Hypothalamus (tissue), 51 donors: ENCODE measurements at regions not wholly inside any gene's neighbourhood (a gene's known extent, or its start where the extent isn't known, plus 50 kb on each side); places are given as distances from the start of the nearest gene placed in this dataset.
"Not testable (repeated sequence)": the region's sequence is repeated elsewhere in the genome, so short reads cannot be mapped to it uniquely, and the experiment has no call there.

Source experiments
- DNase-seq, 51 donors: peaks; one replicate each; lab custom pipeline; 2025; lab: John Stamatoyannopoulos, UW

DNA sequence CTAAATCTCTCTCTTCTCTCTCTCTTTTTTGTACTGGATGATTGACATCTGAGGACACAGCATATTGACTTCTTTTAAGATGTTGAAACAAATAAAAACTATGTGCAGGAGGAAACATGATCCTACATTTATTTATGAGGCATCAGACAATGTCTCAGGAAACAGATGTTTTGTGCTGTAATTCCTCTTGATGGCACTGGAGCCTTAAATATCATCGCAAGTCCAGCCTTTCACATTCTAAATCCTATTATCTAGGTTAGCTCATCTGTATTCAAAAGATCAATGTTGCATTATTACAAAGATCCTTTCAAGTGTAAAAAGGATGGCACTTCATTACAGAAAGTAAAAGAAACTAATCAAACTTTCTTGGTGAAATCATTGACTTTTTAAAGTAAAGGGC is 63.9 kb downstream of the MAT2B start:
- DNase-seq = no peak

- no peak for DNase-seq
These were observed 66.3 kb downstream of the MAT2B start for GRCh38 chr5:163571744-163572143.

DNA sequence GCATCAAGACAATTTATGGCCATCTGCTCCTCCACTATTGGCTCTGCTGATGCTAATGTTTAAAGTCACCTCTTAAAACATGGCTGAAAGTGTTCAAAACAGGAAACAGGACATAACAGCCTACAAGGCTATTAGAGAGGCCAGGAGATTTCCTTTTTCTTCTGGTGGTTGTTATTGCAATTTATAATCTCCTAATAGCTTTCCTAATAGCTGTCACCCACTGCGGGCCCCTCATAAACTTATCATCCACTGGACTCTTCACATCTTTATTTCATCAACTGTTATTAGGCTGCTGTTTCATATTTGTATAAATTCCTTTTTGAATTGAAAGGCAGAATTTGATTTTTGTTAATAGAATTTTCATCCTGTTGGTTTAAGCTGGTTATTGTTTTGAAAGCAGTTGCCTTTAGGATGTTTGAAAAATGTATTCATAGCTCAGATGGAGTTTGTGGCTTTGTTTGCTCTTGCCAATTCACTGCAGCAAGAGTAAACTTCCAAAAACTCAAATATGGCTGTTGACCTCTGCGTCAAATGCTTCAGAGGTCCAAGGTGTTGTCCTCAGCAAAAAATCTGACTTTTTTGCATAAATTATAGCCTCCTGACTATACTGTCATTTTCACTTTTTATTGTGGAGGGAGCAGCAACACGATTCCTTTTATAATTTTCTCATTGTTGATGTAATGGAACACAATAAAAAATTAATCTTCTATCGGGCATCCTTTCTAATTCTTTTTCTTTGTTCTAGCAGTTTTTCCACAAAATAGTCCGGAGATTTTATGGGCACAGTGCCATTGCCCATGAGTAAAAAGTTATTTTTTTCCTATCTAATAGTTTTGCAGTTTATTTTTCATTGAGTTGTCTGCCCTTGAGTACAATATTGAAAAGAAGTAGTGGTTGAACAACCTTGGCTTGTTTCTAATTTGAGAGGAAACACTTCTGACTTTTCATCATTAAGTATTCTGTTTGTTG is 69.3 kb downstream of the MAT2B start:
- no peak for DNase-seq

GRCh38 chr5:163578652-163579051 is 73.2 kb downstream of the MAT2B start:
- no peak for DNase-seq

DNA sequence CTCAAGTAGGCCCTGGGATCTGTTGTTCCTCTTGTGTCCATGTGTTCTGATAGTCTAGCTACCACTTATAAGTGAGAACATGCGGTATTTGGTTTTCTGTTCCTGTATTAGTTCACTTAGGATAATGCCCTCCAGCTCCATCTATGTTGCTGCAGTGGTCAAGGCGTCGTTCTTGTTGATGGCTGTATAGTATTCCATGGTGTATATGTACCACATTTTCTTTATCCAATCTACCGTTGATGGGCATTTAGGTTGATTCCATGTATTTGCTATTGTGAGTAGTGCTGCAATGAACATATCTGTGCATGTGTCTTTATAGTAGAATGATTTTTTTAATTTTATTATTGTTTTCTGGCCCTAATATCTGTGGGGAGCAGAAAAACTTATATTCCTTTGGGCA is 74.3 kb downstream of the MAT2B start:
- DNase-seq = no peak

DNA sequence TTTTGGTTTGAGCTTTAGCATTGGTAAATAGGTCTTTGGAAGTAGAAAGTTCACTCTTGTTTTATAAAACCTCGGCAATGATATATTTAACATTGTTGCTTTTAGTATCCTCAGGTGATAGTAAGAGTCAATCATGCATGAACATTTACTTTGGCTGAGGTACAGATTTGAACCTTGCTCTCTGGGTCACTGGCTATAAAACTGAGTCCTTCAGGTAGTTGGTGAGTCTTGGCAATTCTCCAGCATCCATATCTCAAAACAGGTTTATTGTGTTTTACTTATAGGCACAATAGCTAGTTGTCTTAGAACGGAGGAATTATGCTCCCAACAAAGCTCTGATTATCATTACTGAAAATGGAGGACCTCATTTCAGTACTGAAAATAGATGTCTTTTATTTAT is 75.1 kb downstream of the MAT2B start:
- DNase-seq = no peak

GRCh38 chr5:163583491-163584153 is 78.2 kb downstream of the MAT2B start:
- not testable (repeated sequence) for DNase-seq

DNA sequence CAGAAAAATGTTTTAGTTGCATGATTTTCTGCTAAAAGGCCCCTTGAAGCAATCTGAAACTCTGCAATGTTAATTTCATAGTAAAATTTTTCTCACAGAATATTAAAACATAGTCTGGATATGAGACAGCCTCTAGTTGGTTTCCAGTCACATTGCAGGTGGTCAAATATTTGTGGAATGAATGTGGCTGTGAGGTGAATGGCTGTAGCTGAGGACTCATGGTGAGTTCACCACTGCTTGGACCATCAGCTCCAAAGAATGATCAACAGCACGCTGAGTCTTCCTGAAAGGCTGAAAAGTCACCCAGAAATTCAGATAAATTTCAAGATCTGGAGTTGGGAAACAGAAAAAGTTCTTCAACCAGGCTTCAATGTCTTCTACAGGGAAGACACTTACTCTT is 79.8 kb downstream of the MAT2B start:
- no peak for DNase-seq

DNA sequence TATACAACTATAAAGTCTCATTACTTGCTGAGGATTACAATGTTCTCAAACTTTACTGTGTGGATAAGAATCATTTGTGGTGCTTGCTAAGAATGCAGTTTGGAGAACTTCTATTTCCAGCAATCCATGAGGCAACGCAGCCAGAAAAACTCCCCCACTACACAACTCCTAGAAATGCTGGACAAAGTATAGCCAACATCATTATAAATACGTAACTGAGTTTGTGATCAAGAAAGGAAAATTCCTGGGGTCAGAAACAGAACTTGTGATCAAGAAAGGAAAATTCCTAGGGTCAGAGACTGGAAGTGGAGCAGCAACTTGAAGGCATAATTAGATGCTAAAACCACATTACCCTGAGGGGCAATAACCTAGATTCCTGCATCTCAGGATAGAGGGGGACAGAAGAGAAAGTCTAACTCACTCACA is 81.1 kb downstream of the MAT2B start:
- DNase-seq = no peak

DNA sequence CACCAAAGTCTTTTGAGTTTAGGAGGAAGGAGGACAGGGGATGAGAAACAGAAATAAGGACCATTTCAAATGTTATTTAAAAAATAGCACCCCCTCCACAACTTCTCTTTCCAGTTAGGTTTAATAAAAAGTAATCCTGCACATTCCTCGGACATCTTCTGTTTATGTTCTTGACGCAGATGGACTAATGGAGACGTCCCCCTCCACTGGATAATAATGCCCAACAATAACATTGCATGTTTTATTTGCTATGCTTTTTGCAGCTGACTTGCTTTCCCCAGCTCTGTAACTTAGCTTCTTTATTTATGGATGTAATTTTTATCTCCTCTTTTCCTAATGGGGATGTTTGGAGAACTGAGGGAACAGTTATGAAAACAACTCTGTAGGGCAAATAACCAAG is 89.5 kb downstream of the MAT2B start:
- DNase-seq = no peak

- no peak for DNase-seq
These were observed 90.7 kb downstream of the MAT2B start for GRCh38 chr5:163595932-163596607.

DNA sequence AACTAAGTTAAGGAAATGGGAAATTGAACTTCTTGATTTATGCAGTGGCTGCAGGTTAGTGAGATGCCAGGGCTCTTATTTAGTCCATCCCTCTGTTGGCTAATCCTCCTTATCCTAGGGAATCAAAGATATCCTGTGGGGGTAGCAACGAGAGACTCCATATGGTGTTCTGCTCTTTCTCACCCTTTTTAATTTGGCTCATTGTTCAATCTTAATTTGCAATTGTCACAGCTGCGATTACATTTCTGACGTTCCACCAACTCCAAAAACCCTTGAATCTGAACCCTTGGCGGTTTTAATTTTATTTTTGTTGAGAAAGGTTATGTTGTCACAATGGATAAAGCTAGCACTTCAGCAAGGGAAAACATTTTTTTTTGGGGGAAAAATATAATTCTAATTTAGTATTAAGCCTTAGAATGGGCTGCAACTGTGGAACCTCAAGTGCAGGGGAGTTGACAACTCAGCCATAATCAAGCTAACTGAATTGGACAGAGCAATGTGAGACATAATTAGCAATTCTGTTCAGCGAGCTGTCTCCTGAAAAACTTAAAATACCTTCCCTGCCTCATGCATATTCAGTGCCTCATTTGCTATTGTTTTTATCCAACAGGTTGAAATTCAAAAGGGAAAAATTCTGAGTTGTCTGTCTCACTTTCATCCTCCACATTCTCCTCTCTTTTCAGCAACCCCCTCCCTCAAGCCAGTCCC is 91.3 kb downstream of the MAT2B start:
- DNase-seq = no peak

DNA sequence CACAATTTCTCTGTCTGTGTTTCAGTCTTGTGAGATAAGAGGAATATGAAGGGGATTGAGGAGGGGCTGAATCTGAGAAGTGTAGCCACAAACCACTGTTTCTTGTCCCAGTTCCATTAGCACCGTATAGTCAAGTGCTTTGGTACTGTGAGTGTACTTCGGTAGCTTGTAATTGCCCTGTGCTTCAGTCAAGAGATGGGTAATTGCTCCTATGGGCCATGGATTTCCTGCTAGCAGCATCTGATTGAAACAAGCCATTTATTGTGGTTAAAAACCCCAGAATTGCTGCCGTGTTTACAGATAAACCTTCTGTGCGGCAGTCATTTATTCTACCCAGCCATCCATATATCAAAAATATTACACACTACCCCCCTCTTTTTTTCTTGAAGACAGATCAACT is 98.6 kb downstream of the MAT2B start:
- DNase-seq = no peak

DNA sequence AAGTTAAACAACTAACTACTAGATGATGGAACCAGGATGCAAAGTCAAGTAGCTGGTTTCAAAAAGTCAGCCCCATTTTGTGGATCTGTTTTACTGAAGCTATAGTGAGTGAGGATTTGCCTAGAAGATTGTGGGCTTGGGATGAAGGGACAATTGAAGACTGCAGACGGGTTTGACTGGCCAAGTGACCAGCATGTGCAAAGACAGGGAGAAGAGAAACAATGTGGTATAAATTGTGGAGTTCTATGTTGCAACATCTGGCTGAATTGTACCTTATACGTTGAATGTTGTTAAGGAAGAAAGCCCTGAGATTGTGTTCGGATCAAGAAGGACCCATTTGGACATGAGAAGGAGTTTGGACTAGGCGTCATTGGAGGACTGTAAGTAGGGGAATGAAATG is 101.8 kb downstream of the MAT2B start:
- no peak for DNase-seq

DNA sequence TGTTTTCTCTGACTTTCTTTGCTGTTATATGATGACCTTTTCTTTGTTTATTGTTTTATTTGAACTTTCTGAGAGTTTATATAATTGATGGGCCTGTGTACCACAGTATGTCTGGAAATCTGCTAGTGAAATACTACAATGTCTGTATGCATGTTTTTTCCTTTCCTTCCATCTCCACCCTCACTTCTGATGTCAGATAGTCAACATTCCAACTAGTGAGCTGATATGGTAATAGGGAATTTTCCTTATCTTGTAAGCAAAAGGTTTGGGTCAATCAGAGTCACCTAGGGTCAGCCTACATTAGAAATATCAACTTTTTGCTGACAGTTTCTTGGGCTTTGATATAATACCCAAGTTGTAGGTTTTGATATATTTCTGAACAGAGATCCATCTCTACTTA is 103.2 kb downstream of the MAT2B start:
- no peak for DNase-seq

DNA sequence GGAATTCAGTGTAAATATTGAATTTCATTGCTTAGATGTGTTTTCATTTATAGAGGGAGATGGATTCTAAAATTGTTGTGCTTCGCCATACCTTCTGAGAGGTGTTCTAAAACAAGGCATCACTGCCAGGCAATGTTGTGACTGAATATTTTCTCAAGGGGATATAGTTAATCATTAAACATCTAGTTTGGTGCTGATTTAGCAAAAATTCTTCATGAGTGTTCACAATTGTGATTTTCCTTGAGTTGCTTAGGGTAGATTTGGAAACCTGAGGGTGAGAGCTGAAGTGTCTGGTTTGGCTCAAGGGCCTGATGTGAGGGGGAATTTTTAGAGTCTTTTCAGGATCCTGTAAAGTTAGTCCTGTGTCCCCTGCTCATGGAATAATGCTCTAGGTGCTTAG is 104.5 kb downstream of the MAT2B start:
- DNase-seq = no peak

DNA sequence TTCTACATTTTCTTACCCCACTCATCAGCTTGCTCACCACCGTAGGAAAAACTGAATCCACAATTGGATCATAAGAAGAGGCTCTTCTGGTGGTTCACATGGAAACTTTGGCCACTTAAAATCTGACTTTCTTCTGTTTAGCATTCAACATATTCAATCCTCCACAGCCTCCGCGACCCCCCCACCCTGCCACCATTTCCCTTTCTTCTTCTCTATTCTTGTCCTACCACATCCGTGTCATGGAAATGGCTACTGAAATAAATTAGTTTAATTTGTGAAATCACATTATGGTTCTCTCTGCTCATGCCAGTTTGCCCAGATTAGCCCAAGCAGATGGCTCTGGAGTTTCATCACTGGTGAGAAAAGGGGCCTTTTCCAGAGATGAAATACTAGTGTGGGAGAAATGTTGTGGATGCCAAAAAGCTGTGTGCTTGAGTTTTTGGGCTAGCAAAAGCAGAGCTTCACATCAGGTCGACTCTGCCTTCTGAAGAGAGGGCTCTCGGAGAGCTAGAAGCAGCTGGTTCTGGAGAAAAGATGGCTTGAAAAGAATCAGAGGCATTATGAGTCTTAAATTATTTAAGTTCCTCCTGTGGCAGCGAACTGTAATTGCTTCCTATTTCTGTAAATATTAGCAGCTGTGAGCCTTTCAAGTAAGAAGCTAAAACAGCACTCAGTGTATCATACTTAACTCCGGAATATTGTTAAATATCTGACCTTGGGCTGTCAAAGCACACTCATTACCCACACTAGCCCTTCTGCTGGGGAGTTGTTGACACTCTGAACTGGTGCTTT is 107.1 kb downstream of the MAT2B start:
- DNase-seq = peak in 2 of 51 donors; percentile 8 to 16

DNA sequence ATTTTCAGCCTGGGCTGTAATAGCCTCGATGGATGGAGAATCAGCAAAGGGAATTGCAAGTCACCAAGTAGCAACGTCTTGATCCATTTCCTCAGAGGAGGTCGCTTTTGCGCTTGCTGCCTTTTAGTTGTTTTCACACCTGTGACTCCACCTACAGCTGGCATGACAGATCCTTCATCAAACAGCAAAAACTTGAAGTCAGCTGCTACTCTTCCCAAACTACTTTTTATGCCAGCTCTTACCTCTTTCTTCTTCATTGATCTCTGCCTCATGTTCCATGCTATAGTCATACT is 107.7 kb downstream of the MAT2B start:
- no peak for DNase-seq

GRCh38 chr5:163614787-163615186 is 109.4 kb downstream of the MAT2B start:
- DNase-seq = peak in 1 of 51 donors; percentile 32

DNA sequence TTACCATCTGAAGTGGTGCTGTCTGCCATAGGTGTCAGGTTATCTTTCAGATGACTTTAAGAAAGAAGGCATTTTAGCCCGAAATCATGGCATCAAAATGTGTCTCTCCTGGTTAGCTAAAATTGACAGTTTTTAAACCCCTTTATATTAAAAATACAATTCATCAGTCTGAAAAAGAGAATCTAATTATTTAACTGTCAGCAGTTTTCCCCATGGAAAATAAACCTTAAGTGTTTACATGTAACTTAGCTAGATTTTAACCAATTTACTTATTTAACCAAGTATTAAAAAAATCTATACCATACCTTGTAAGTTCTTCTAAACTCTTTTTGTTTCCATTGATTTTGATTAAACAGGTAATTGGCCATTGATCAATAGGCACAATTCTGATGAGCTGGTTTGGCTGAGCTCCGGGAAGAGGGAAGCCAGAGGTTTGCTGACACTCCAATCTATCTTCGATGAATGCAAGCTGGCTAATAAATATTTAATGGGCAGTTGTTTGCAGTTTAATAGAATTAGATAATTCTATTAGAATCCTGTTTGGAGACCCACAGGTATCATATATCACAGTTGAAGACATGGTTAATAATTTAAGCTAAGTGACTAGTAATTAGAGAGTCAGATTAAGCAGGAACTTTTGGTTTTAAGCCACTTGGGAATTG is 114.0 kb downstream of the MAT2B start:
- DNase-seq = no peak
